Vagina (tissue), 2 donors: ENCODE measurements at regions not wholly inside any gene's neighbourhood (a gene's known extent, or its start where the extent isn't known, plus 50 kb on each side); places are given as distances from the start of the nearest gene placed in this dataset.

Experiments used
- CTCF ChIP-seq, 3 experiments: fragments of 450-650 bp in 2 of 3; fragments of 200-600 bp in 1 of 3; sonication (generic) in 1 of 3; IDR thresholded peaks; one replicate each; pipeline ENCODE4 v1.5.1; 2017 to 2019; ENCODE audit warnings: antibody characterized with exemption in 3 of 3, mild to moderate bottlenecking in 2 of 3, moderate library complexity in 2 of 3
- POLR2A ChIP-seq, 2 donors: fragments of 450-650 bp; IDR thresholded peaks; one replicate each; pipeline ENCODE4 v1.6.1; 2017; ENCODE audit warnings: antibody characterized with exemption in 2 of 2, mild to moderate bottlenecking in 2 of 2, moderate library complexity in 2 of 2
- POLR2AphosphoS5 ChIP-seq, 2 donors: sonication (generic); formaldehyde crosslinking; IDR thresholded peaks; one replicate each; pipeline ENCODE4 v1.9.0; 2017; ENCODE audit warnings: antibody characterized with exemption in 2 of 2, mild to moderate bottlenecking in 2 of 2, low read depth in 1 of 2; ENCODE audit not compliant: insufficient read depth in 1 of 2

- TF ChIP-seq POLR2AphosphoS5 (IDR thresholded peaks at IDR 0.05; ENCODE audit: insufficient read depth in 1 of 2, low read depth in 1 of 2) (no peak), POLR2A (IDR thresholded peaks at IDR 0.05) (no peak), CTCF (IDR thresholded peaks at IDR 0.05) (no peak)
These were observed 1434.1 kb downstream of the SI start for GRCh38 chr3:163644172-163644571.
